SK-N-MC (cell line): ENCODE measurements at regions not wholly inside any gene's neighbourhood (a gene's known extent, or its start where the extent isn't known, plus 50 kb on each side); places are given as distances from the start of the nearest gene placed in this dataset.
"Not testable (repeated sequence)": the region's sequence is repeated elsewhere in the genome, so short reads cannot be mapped to it uniquely, and the experiment has no call there.

ENCODE experiments used
- EZH2 ChIP-seq: fragments of 200-600 bp; sonication (generic); IDR thresholded peaks from one replicate; pipeline ENCODE4 v1.6.1; 2017; ENCODE audit warnings: antibody characterized with exemption
- FOXP2 ChIP-seq: optimal IDR thresholded peaks from 2 replicates; pipeline ENCODE3; 2011; ENCODE audit warnings: mild to moderate bottlenecking, moderate library complexity; ENCODE audit not compliant: insufficient read depth; ENCODE audit errors: extremely low read length, control extremely low read depth
- POLR2AphosphoS5 ChIP-seq: IDR thresholded peaks from 2 replicates; pipeline ENCODE4 v1.6.1; 2012; ENCODE audit warnings: mild to moderate bottlenecking, low read depth, low read length, borderline replicate concordance

- not testable (repeated sequence) for TF ChIP-seq EZH2, POLR2AphosphoS5, FOXP2
Observed at GRCh38 chr4:110326426-110326825, 128.0 kb upstream of the ELOVL6 start.
